AG20443 (cell line): ENCODE measurements at regions not wholly inside any gene's neighbourhood (a gene's known extent, or its start where the extent isn't known, plus 50 kb on each side); places are given as distances from the start of the nearest gene placed in this dataset.

Source experiments
- DNase-seq: peaks from one replicate; pipeline ENCODE4 v3.0.0; 2012; ENCODE audit warnings: low spot score, mixed read lengths

DNA sequence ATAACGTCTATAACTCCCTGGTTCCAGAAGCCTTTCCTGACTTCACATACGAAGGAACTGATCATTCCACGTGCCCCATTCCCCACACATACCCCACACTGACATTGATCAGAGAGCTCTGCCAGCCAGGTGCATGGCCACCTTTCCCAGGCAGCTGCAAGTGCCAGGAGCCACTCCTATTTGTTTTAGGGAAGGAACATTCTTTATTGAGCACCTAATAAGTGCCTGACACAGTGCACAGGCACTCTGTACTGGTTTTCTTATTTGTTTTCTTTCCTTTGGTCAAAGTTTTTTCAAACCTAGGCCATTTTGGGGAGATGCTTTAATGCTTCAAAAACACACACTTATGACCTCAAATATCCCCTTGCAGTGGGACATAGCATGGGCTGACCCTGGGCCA, 50.0 kb downstream of the PITPNM2 start:
- DNase-seq = no peak

DNA sequence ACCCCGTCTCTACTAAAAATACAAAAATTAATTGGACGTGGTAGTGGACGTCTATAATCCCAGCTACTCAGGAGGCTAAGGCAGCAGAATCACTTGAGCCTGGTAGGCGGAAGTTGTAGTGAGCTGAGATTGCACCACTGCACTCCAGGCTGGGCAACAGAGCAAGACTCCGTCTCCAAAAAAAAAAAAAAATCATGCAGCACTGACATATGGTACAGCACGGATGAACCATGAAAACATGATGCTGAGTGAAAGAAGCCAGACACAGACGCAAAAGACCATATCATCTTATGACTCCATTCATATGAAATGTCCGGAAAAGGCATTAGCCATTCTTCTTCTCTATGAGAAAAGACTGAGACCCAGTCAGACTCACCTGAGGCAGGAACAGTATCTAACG, 50.4 kb downstream of the PITPNM2 start:
- DNase-seq = no peak

DNA sequence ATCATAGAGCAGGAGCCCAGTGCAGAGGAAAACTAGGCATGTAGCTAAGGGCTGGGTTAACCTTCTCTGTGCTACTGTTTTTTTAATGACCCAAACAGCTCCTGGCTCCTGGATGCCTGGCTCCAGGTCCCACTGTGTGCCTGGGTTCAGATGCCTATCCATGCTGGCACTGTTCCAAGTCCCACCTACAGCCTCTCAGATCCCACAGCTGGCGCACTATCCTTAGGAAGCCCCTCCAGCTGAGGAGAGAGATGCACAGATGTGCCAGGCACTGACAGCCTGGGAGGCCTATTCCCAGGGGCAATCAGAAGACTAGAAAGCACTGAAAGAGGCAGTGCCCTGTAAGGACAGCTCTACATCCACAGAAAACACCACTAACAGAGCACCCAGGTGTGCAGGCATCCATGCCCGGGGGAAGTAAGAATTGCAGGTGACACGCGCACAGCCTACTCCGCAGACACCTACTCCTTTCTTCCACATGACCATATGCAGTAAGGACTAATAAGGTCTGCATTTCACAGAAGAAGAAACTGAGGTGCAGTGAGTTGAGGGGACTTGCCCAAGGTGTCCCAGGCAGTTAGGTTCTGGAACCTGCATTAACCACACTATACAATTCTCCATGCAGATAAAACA, 51.2 kb downstream of the PITPNM2 start:
- DNase-seq = no peak

DNA sequence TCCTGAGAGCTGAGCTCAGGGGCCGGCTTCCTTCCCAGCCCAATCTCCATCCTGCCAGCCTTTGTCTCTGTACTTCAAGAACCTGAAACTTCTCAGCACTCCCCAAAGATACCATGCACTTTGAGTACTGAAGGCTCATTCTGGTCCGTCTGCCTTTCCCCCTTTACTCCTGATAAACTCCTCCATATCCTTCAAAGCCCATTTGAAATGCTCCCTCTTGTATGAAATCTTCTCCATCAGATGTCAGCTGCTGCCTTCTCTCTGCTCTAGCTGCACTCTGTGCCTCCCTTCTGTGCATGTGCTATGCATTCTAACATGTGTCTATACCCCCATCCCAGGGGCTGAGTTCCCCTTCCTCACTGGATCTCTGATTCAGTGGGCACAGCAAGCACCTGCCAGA, 52.1 kb downstream of the PITPNM2 start:
- no peak for DNase-seq

DNA sequence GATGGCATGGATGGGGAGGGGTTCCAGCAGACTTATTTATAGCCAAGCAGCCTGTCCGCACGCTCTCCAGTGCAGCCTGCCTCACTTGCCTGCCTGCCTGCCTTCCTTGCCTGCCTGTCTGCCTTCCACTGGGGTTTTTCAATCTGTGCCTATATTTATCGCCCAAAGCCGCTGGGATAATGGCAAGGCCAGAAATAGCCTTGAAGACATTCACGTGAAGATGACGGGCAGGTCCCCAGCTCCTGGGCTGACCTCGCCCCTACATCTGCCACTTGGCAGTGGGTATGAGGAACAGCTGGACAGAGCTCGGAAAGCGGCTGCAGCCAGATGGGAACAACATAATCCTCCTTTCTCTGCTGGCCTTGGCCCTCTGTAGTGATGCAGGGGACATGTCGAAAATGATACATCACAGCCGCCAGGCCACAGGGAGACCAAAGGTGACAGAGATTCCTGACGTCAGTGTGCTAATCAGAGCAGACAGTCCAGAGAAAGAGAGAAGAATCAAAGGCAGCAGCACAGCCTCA, 53.3 kb downstream of the PITPNM2 start:
- no peak for DNase-seq

DNA sequence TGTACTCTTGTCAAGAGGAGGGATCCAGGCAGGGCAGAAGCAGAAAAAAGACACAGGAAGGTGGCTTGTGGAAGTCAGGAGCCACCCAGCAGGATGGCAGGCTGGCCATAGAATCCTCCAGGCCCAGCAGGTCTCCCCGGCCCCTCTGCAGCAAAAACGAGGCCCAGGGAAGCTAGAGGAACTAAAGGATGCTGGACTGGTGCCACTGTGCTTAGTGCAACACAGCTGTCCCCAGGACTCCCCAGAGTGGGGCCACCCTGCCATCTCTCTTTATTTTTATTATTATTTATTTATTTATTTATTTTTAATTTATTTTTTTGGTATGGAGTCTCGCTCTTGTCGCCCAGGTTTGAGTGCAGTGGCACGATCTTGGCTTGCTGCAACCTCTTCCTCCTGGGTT, 54.1 kb downstream of the PITPNM2 start:
- no peak for DNase-seq

DNA sequence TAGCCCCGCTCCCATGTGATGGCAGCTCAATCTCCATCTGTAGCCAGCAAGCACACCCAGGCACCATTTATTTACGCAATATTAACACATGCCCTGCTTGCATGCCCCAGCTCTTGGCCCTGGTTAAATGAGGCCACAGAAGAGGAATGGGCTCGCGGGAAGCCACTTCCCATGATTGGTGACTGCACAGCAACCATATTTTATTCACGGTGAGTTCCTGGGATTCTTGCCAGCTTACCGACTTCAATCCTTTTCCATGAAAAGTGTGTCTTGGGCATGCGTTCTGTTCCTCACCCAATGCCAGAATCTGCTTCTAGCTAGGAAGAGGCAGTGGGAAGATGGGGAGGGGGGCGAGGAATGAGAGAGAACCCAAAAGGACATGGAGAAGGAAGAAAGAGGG, 54.7 kb downstream of the PITPNM2 start:
- no peak for DNase-seq

DNA sequence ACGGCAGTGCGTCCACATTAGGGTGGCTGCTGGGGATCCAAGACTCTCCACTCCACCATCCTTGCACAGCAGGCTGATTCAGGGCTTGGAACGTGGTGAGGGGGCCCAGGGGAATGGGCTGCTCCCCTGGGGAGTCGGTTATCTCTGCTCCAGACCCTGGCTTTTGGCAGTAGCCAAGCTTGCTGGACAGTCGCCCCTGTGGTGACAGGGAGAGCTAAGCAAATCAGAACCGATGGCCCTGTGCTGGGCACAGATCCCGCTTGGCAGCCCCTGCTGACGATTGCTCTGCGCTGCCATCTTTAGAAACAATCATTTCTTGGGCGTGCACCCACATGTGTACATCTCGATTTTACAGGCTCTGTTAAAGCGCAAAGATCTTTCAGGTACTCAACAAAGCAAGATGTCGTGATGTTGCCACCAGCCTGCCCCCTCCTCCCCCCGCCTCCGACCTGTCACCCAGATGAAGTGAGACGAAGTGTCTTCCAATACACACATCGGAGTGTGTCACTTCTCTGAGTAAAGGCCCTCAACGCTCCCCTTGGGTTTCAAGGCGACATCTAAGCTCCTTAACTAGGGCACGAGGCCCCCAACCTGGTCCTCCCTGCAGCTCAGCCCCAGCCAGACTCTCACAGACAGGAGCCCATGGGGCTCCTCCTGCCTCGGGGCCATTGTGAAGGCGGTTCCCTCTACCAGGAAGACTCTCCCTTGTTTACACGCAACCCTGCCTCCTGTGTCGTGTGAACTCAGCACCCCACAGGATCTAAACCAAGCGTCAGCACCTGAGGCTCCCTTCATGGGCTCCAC, 55.6 kb downstream of the PITPNM2 start:
- no peak for DNase-seq

DNA sequence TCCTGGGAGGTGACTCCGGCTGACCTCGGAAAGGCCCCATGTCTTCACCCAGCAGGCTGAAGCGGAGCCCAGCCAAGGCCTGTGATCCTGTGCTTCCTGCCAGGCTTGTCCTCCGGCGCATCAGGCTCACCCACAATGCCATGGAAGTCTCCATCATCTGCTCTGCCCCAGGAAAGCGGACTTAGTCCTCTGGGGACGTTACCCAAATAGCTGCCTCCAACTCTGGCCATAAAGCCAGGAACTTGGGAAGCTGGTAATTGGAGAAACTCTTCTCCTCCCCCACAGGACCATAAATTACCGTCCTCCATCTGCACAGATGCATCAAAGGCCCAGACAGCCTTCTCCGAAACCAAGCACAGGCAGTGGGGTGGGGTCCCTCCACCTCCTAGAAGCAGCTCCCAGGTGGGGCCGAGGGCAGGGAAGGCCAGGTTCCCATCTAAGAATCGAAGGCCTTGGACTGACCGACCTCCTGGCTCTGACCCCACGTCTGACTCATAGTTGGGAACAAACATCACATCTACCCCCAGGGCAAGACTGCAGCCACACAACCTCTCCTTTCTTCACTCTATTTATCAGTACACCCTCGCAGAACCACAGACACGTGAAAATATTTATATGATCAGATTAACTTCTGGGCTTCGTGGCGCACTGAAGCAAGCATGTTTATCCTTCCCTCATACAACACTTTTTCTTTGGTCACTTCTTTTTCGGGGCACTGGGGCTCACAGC, 56.4 kb downstream of the PITPNM2 start:
- peak; percentile 88 for DNase-seq

DNA sequence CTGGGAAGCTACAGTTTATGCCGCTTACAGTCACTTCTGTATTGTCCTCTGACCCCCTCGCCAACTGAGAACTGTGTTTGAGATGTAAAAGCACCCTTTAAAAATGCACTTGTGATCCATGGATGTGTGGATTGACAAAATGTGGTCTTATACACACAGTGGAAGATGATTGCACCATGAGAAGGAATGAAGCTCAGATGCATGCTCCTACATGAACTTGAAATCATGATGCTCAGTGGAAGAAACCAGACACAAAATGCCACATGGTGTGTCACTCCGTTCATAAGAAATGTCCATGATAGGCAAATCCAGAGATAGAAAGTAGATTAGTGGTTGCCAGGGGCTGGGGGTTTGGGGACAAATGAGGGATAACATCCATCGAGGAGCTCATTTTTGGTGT, 58.0 kb downstream of the PITPNM2 start:
- no peak for DNase-seq

DNA sequence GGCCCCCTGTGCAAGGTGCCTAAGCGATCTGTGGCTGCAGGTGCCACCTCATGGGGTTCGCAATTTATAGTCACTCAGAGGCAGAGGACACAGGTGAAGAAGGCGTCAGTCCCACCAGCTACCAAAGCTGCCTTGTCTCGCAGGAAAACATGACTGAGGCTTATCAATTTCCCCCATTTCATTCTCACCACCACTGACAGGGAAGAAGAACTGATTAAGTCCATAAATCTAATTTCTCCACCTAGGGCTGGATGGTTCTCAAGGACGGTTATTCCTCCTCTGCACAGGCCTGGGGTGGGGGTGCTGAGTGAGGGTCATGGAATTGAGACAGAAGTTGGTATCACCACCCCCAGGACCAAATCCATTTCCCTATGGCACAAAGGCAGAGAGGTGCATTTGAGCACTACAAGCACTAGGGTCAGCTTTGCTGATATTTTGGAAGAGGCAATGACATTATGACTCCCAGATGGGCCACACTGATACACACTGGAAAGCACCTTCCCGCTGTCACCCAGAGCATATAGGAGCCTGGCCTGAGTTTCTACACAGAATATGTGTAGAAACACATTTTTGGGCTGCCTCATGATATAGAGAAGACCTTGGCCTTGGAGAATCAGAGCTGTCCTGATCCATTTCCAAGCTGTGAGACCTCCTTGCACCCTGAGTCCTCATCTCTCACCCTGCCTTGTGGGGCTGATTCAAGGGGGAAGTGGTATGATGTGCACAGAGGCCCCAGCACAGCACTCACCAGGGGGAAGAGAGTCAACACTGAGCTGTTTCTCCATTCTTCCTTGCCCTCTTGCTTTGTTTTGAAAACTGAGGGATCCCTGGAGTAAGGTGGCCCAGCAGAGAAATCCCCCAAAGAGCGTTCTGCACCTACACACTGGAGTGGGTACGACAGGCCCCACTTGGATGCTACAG, 59.4 kb downstream of the PITPNM2 start:
- no peak for DNase-seq

DNA sequence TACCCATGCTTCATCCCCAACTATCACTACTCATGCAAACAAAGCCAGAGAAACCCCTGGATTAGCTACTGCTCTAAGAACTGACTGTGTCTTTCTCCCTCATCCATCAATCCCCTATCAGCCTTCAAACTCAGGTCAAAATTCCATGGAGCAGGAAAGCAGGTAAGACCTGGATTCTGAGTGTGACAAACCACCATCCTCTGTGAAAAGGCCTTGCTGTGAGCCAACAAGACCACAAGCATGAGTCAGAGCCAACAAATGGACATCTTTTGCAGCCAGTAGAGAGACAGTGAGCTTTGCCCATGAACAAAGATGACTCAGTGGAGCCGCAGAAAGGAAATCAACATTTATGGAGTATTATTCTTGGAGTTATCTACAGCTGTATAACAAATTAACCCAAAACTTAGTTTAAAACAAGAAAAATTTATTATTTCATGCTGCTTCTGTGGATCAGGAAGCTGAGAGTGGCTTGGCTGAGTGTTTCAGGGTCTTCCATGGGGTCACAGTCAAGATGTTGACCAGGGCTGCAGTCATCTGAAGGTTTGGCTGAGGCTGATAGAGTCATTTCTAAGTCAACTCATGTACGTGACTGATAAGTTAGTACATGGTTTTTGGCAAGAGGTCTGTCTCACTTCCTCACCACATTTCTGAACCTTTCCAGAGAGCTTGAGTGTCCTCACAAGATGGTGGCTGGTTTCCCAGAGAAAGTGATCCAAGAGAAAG, 61.1 kb downstream of the PITPNM2 start:
- peak; percentile 93 for DNase-seq

DNA sequence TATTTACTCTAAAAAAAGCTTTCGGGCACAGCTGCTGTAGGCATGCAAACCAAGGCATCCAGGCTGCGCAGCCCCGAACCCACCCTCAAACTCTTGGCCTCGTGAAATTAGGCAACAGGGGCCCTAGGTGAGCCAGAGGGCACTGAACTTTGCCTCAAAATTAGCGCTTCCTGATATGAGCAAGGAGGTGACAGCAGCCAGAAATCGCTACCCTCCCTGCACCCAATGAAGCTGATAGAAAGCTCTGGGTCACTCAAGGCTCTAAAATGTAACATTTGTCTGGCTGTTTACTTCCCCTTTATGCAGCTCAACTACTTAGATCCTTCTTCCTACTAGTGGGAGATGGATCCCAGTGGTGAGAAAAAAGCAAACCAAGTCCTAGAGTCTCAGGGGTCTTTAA, 61.8 kb downstream of the PITPNM2 start:
- no peak for DNase-seq

DNA sequence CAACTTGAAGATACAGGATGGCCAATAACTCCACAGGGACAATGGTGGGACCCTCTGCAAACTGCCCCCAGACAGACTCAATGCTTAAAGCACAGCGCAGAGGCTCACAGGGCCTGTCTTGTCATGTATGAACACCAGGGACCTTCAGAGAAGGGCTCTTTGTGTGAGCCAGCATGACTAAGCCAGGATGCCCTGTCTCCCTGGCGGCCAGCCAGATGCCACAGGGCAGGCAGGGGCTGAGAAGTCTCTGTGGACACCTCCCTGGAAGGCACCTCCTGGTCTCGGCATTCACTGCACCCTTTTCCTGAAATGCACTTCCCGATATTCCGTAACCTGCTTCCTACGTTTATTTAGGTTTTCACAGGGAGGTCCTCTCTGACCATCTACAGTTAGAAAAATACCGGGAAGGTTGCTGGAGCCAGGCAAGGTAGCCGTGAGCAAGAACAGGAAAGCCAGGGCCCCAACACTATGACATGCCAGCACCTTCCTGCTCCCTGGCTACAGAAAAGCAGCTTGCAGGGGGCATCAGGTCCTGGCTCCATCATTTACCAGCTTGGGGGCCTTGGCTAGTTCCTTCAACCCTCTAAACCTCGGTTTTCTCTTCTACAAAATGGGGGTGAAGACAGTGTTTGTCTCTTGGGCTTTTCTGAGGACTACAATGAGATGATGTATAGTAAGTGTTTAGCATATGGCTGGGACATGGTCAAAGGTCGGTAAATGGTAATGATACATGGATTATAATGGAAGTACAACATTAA, 65.0 kb downstream of the PITPNM2 start:
- peak; percentile 34 for DNase-seq

DNA sequence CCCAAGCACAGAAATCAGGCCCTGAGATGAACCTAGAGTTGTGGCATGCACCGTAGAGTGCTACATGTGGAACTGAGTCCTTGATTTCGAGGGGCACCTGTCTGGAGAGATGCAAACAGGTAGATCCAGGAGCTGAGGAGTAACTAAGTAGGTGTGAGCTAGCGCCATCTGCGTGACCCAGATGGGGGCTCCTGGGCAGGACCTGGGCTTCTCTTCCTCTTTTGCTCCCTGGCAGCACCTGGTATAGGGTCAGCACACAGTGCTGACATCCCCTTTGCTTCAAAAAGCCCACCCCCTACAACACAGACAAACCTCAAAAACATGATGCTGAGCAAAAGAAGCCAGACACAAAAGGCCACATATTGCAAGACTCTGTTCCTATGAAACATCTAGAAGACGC, 65.8 kb downstream of the PITPNM2 start:
- DNase-seq = no peak

DNA sequence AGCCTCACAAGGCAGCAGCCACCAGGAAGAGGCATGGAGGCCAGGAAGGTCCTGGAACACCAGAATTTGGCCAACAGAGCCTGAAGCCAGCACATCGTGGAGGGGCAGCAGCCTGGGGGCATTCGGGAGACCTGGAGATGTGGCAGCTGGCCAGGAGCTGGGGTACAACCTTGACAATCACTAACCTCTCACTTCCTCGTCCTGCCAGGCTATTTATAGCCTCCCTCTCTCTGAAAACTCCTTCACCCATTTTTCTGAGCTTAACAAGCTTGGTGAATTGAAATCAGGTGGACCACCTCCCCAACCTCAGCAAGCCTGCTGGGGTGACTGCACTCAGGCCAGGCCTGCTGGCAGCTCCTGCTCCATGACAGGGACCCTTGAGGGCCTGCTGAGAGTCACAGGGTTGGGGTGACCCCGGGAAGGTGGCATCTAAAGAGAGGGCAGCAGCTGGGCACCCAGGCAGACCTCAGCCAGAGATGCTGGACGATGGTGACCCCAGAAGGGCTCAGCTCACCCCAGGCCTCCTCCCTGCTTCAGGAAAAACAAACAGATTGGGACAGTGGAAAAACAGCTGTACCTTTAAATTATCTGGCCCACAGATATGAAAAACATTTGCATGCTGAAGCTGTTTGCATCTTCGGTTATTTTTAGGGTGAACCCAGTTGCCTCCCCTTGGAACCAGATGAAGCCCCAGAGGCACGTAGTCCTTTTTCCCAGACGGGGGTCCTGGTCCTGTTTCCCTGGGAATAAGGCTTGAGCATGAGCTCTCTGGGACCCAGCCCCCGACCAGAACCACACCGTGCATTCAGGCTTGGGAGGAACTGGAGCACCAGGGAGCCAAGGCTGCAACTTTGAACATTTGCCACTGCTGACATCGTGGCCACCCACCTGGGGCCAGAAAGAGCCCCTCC, 67.0 kb downstream of the PITPNM2 start:
- no peak for DNase-seq

DNA sequence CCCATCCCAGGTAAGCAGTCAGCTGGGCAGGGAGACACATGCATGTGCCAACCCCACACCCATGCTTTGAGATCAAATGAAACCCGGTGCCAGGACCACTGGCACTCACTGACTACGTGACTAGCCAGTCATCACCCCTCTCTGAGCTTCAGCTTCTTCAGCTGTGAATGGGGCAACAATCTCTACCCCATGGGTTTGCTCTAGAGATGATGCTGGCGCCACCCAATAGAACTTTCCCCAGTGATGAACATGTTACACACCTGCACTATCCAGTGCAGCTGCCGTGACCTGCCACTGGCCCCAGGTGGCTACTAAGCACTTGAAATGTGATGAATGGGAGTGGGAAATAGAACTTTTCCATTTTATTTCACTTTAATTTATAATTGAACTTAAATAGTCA, 70.3 kb downstream of the PITPNM2 start:
- no peak for DNase-seq

DNA sequence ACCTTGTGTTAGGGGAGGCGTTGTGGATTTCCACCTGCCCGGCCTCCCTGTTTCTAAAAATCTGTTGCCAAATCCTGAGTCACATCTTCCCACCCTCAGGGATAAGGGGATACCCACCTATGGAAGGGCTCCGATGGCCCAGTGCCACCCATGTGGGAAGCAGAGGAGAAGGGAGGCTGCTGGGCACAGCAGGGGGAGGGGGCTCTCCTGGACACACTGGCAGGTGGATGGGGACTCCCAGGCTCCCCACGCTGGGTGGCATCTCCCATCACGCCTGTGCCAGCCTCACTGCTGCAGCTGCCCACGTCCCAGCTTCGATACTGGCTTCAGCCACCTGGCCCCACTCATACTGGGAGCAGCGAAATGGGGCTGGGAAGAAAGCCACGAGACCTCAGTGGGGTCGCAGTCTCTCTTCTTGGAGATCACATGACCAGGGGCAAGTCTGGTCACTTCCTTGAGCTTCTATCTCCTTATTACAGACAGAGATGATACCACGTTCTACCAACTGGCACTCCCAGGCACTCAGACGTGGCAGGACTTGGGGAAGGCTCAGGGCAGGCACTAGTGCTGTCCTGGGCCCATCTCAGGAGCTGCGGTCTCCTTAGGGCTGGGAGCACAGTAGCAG, 72.2 kb downstream of the PITPNM2 start:
- no peak for DNase-seq

DNA sequence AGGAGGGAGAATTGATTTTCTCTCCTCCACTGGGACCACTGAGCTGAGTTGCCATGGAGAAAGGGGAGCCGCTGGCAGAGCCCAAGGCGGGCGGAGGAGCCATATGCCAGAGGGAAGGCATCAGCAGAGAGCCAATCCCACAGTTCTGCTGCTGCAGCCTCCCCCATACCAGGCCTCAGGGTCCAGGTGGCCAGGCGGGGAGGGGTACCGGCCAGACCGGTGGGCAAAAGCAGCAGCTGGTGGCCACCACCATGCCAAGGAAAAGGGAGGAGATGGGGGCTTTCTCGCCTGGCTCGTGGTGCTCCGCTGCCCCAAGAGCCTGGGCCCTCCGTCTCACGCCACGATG, 72.8 kb downstream of the PITPNM2 start:
- DNase-seq = no peak
